MG63 (cell line): ENCODE measurements at regions not wholly inside any gene's neighbourhood (a gene's known extent, or its start where the extent isn't known, plus 50 kb on each side); places are given as distances from the start of the nearest gene placed in this dataset.

Experiments
- DNase-seq: peaks from one replicate; pipeline ENCODE4 v3.0.0-alpha.2; 2020
- H3K27me3 ChIP-seq: fragments of 250-450 bp; sonication (Bioruptor Pico); 2 replicates; pipeline ENCODE4 v1.5.1; 2020; ENCODE audit warnings: mild to moderate bottlenecking, moderate library complexity
- H3K36me3 ChIP-seq: fragments of 250-450 bp; sonication (Bioruptor Pico); 2 replicates; pipeline ENCODE4 v1.5.1; 2020; ENCODE audit warnings: mild to moderate bottlenecking, moderate library complexity
- H3K4me3 ChIP-seq: fragments of 250-450 bp; sonication (Bioruptor Pico); 2 replicates; pipeline ENCODE4 v1.5.1; 2020; ENCODE audit warnings: mild to moderate bottlenecking, moderate library complexity
- H3K9me3 ChIP-seq: fragments of 250-450 bp; sonication (Bioruptor Pico); 2 replicates; pipeline ENCODE4 v1.5.1; 2020; ENCODE audit warnings: mild to moderate bottlenecking, moderate library complexity

- Histone ChIP-seq H3K27me3 (no peaks in the 10 kb centered on the region), H3K4me3 (no peak overlapping the region), H3K36me3 (no peaks in the 10 kb centered on the region), H3K9me3 (no peaks in the 10 kb centered on the region)
- DNase-seq, result no peak
Observed at GRCh38 chr7:118085000-118085399, 99.0 kb upstream of the LSM8 start.

GRCh38 chr7:118087126-118087525 lies 96.8 kb upstream of the LSM8 start:
- H3K36me3 ChIP-seq, result no peaks in the 10 kb centered on the region
- peak; percentile 7 for DNase-seq
- no peak overlapping the region for H3K4me3 ChIP-seq

GRCh38 chr7:118094044-118094443 lies 89.9 kb upstream of the LSM8 start:
- Histone ChIP-seq H3K4me3 (no peak overlapping the region), H3K9me3 (no peaks in the 10 kb centered on the region), H3K36me3 (no peaks in the 10 kb centered on the region), H3K27me3 (no peaks in the 10 kb centered on the region)
- no peak for DNase-seq

More at GRCh38 chr7:118087126-118087525, 96.8 kb upstream of the LSM8 start:
- Histone ChIP-seq H3K27me3 (no peaks in the 10 kb centered on the region), H3K9me3 (no peaks in the 10 kb centered on the region)

GRCh38 chr7:118104812-118105441 lies 79.0 kb upstream of the LSM8 start:
- no peak for DNase-seq
- no peaks in the 10 kb centered on the region for H3K27me3 ChIP-seq
- no peaks in the 10 kb centered on the region for H3K36me3 ChIP-seq
- no peak overlapping the region for H3K4me3 ChIP-seq
- H3K9me3 ChIP-seq, result no peaks in the 10 kb centered on the region

GRCh38 chr7:118109607-118110006 lies 74.4 kb upstream of the LSM8 start:
- Histone ChIP-seq H3K9me3 (no peaks in the 10 kb centered on the region), H3K27me3 (no peaks in the 10 kb centered on the region), H3K36me3 (no peaks in the 10 kb centered on the region), H3K4me3 (no peak overlapping the region)
- no peak for DNase-seq

GRCh38 chr7:118110178-118110925 lies 73.6 kb upstream of the LSM8 start:
- Histone ChIP-seq H3K27me3 (no peaks in the 10 kb centered on the region), H3K4me3 (no peak overlapping the region), H3K9me3 (no peaks in the 10 kb centered on the region), H3K36me3 (no peaks in the 10 kb centered on the region)
- no peak for DNase-seq

- H3K36me3 ChIP-seq, result no peaks in the 10 kb centered on the region
- DNase-seq, result no peak
- H3K9me3 ChIP-seq, result no peaks in the 10 kb centered on the region
- no peaks in the 10 kb centered on the region for H3K27me3 ChIP-seq
- no peak overlapping the region for H3K4me3 ChIP-seq
Observed at GRCh38 chr7:118111347-118111746, 72.6 kb upstream of the LSM8 start.

GRCh38 chr7:118114175-118114574 lies 69.8 kb upstream of the LSM8 start:
- DNase-seq, result no peak
- Histone ChIP-seq H3K27me3 (no peaks in the 10 kb centered on the region), H3K36me3 (no peaks in the 10 kb centered on the region), H3K4me3 (no peak overlapping the region), H3K9me3 (no peaks in the 10 kb centered on the region)

GRCh38 chr7:118129041-118129795 lies 54.7 kb upstream of the LSM8 start:
- H3K27me3 ChIP-seq, result no peaks in the 10 kb centered on the region
- no peak overlapping the region for H3K4me3 ChIP-seq
- H3K36me3 ChIP-seq, result no peaks in the 10 kb centered on the region
- H3K9me3 ChIP-seq, result no peaks in the 10 kb centered on the region
- no peak for DNase-seq

- Histone ChIP-seq H3K4me3 (no peak overlapping the region), H3K27me3 (no peaks in the 10 kb centered on the region), H3K9me3 (no peaks in the 10 kb centered on the region), H3K36me3 (no peaks in the 10 kb centered on the region)
- no peak for DNase-seq
Observed at GRCh38 chr7:118132764-118133163, 51.2 kb upstream of the LSM8 start.
